Gastrocnemius medialis (tissue), 4 donors: ENCODE measurements at regions not wholly inside any gene's neighbourhood (a gene's known extent, or its start where the extent isn't known, plus 50 kb on each side); places are given as distances from the start of the nearest gene placed in this dataset.

ENCODE experiments used
- ATAC-seq, 2 donors: fragments of 150-250 bp; one replicate each; pipeline ENCODE4 v1.9.1; 2016
- DNase-seq, 2 donors: peaks; one replicate each; pipeline ENCODE4 v3.0.0-alpha.2; 2019
- H3K27ac ChIP-seq, 4 donors: fragments of 200-600 bp; sonication (generic); 1 replicate in 1 of 4; 2 replicates in 3 of 4; pipeline ENCODE4 v1.5.1; 2016 to 2018; ENCODE audit warnings: mild to moderate bottlenecking in 2 of 4, moderate library complexity in 1 of 4
- H3K27me3 ChIP-seq, 3 donors: fragments of 200-600 bp; sonication (generic) in 2 of 3; 1 replicate in 1 of 3; 2 replicates in 2 of 3; pipeline versions ENCODE4 v1.5.1 to v1.6.0; 2016 to 2019; ENCODE audit warnings: mild to moderate bottlenecking in 1 of 3, moderate library complexity in 1 of 3
- H3K36me3 ChIP-seq, 2 donors: fragments of 200-600 bp; sonication (generic) in 1 of 2; one replicate each; pipeline ENCODE4 v1.5.1; 2017 to 2018
- H3K4me1 ChIP-seq, 2 donors: fragments of 200-600 bp; sonication (generic) in 1 of 2; one replicate each; pipeline ENCODE4 v1.5.1; 2016 to 2017; ENCODE audit warnings: mild to moderate bottlenecking in 2 of 2
- H3K4me3 ChIP-seq, 4 donors: fragments of 200-600 bp; sonication (generic) in 3 of 4; 1 replicate in 1 of 4; 2 replicates in 3 of 4; pipeline ENCODE4 v1.5.1; 2016 to 2019; ENCODE audit warnings: mild to moderate bottlenecking in 2 of 4
- H3K9me3 ChIP-seq, 3 donors: fragments of 200-600 bp; sonication (generic) in 2 of 3; 1 replicate in 1 of 3; 2 replicates in 2 of 3; pipeline ENCODE4 v1.5.1; 2016 to 2019
- CTCF ChIP-seq, 5 experiments: fragments of 450-650 bp in 3 of 5; fragments of 200-600 bp in 2 of 5; sonication (generic) in 2 of 5; IDR thresholded peaks in 4 of 5; conservative IDR thresholded peaks in 1 of 5; 1 replicate in 4 of 5; 2 replicates in 1 of 5; pipeline ENCODE4 v1.5.1; 2016 to 2019; ENCODE audit warnings: antibody characterized with exemption in 5 of 5, mild to moderate bottlenecking in 3 of 5, moderate library complexity in 3 of 5
- POLR2A ChIP-seq, 2 donors: fragments of 450-650 bp; IDR thresholded peaks; one replicate each; pipeline ENCODE4 v1.6.1; 2017; ENCODE audit warnings: antibody characterized with exemption in 2 of 2, mild to moderate bottlenecking in 2 of 2, moderate library complexity in 2 of 2
- in situ Hi-C, 4 donors: fragments of 200-750 bp; cut with MboI; loops; one replicate each; pipeline versions ENCODE4 v1.15.0 to v1.8.0; 2017; ENCODE audit warnings: low sequenced_read_pairs in 4 of 4
- intact Hi-C: fragments of 100-400 bp; cut with DNase I; formaldehyde crosslinking; loops from one replicate; pipeline ENCODE4 v1.15.1; 2023; ENCODE audit warnings: low total_unique reads

GRCh38 chr16:74075393-74075792, 221.2 kb upstream of the PSMD7 start:
- Histone ChIP-seq H3K27ac (no peak overlapping the region), H3K4me3 (no peak overlapping the region), H3K4me1 (no peaks in the 10 kb centered on the region), H3K27me3 (no peaks in the 10 kb centered on the region), H3K36me3 (no peaks in the 10 kb centered on the region), H3K9me3 (no peaks in the 10 kb centered on the region)
- intact Hi-C loops: no loop called here
- DNase-seq (no peak), ATAC-seq (no peak)
- TF ChIP-seq CTCF (IDR thresholded peaks at IDR 0.05 in 4 of 5, conservative IDR thresholded peaks at IDR 0.05 in 1 of 5): no peak
- TF ChIP-seq POLR2A (IDR thresholded peaks at IDR 0.05): no peak
- in situ Hi-C loops: no loop called here

GRCh38 chr16:74073456-74073855, 223.2 kb upstream of the PSMD7 start:
- no peak overlapping the region for H3K27ac ChIP-seq
- H3K4me3 ChIP-seq: no peak overlapping the region
- H3K9me3 ChIP-seq: no peaks in the 10 kb centered on the region
- no peaks in the 10 kb centered on the region for H3K27me3 ChIP-seq
- no peaks in the 10 kb centered on the region for H3K36me3 ChIP-seq
- no peak for ATAC-seq
- no peak for TF ChIP-seq POLR2A (IDR thresholded peaks at IDR 0.05)
- TF ChIP-seq CTCF (IDR thresholded peaks at IDR 0.05 in 4 of 5, conservative IDR thresholded peaks at IDR 0.05 in 1 of 5): no peak
- in situ Hi-C loops: no loop called here
- H3K4me1 ChIP-seq: no peaks in the 10 kb centered on the region
- no peak for DNase-seq
- intact Hi-C loops: no loop called here

GRCh38 chr16:74071996-74072535, 224.5 kb upstream of the PSMD7 start:
- DNase-seq (no peak), ATAC-seq (no peak)
- H3K4me3 ChIP-seq: no peak overlapping the region
- in situ Hi-C loops: no loop called here
- intact Hi-C loops: no loop called here
- H3K4me1 ChIP-seq: no peaks in the 10 kb centered on the region
- TF ChIP-seq CTCF (IDR thresholded peaks at IDR 0.05 in 4 of 5, conservative IDR thresholded peaks at IDR 0.05 in 1 of 5) (no peak), POLR2A (IDR thresholded peaks at IDR 0.05) (no peak)
- no peaks in the 10 kb centered on the region for H3K9me3 ChIP-seq
- H3K36me3 ChIP-seq: no peaks in the 10 kb centered on the region
- H3K27ac ChIP-seq: no peak overlapping the region
- H3K27me3 ChIP-seq: no peaks in the 10 kb centered on the region

- ATAC-seq (no peak), DNase-seq (no peak)
- Histone ChIP-seq H3K4me3 (no peak overlapping the region), H3K27me3 (no peaks in the 10 kb centered on the region), H3K9me3 (no peaks in the 10 kb centered on the region), H3K27ac (no peak overlapping the region), H3K4me1 (no peaks in the 10 kb centered on the region), H3K36me3 (no peaks in the 10 kb centered on the region)
- TF ChIP-seq POLR2A (IDR thresholded peaks at IDR 0.05) (no peak), CTCF (IDR thresholded peaks at IDR 0.05 in 4 of 5, conservative IDR thresholded peaks at IDR 0.05 in 1 of 5) (no peak)
- intact Hi-C loops (no loop called here), in situ Hi-C loops (no loop called here)
Observed at GRCh38 chr16:74070237-74070636, 226.4 kb upstream of the PSMD7 start.

- in situ Hi-C loops (no loop called here), intact Hi-C loops (no loop called here)
- TF ChIP-seq POLR2A (IDR thresholded peaks at IDR 0.05) (no peak), CTCF (IDR thresholded peaks at IDR 0.05 in 4 of 5, conservative IDR thresholded peaks at IDR 0.05 in 1 of 5) (no peak)
- DNase-seq: no peak
- H3K9me3 ChIP-seq: no peaks in the 10 kb centered on the region
- no peak for ATAC-seq
- no peaks in the 10 kb centered on the region for H3K27me3 ChIP-seq
- no peaks in the 10 kb centered on the region for H3K4me1 ChIP-seq
- H3K27ac ChIP-seq: no peak overlapping the region
- no peak overlapping the region for H3K4me3 ChIP-seq
- no peaks in the 10 kb centered on the region for H3K36me3 ChIP-seq
Observed at GRCh38 chr16:74064120-74064735, 232.4 kb upstream of the PSMD7 start.
